Gastrocnemius medialis (tissue), 4 donors: ENCODE measurements at regions not wholly inside any gene's neighbourhood (a gene's known extent, or its start where the extent isn't known, plus 50 kb on each side); places are given as distances from the start of the nearest gene placed in this dataset.

Source experiments
- ATAC-seq, 2 donors: fragments of 150-250 bp; one replicate each; pipeline ENCODE4 v1.9.1; 2016
- DNase-seq, 2 donors: peaks; one replicate each; pipeline ENCODE4 v3.0.0-alpha.2; 2019
- H3K27ac ChIP-seq, 4 donors: fragments of 200-600 bp; sonication (generic); 1 replicate in 1 of 4; 2 replicates in 3 of 4; pipeline ENCODE4 v1.5.1; 2016 to 2018; ENCODE audit warnings: mild to moderate bottlenecking in 2 of 4, moderate library complexity in 1 of 4
- H3K27me3 ChIP-seq, 3 donors: fragments of 200-600 bp; sonication (generic) in 2 of 3; 1 replicate in 1 of 3; 2 replicates in 2 of 3; pipeline versions ENCODE4 v1.5.1 to v1.6.0; 2016 to 2019; ENCODE audit warnings: mild to moderate bottlenecking in 1 of 3, moderate library complexity in 1 of 3
- H3K36me3 ChIP-seq, 2 donors: fragments of 200-600 bp; sonication (generic) in 1 of 2; one replicate each; pipeline ENCODE4 v1.5.1; 2017 to 2018
- H3K4me1 ChIP-seq, 2 donors: fragments of 200-600 bp; sonication (generic) in 1 of 2; one replicate each; pipeline ENCODE4 v1.5.1; 2016 to 2017; ENCODE audit warnings: mild to moderate bottlenecking in 2 of 2
- H3K4me3 ChIP-seq, 4 donors: fragments of 200-600 bp; sonication (generic) in 3 of 4; 1 replicate in 1 of 4; 2 replicates in 3 of 4; pipeline ENCODE4 v1.5.1; 2016 to 2019; ENCODE audit warnings: mild to moderate bottlenecking in 2 of 4
- H3K9me3 ChIP-seq, 3 donors: fragments of 200-600 bp; sonication (generic) in 2 of 3; 1 replicate in 1 of 3; 2 replicates in 2 of 3; pipeline ENCODE4 v1.5.1; 2016 to 2019
- CTCF ChIP-seq, 5 experiments: fragments of 450-650 bp in 3 of 5; fragments of 200-600 bp in 2 of 5; sonication (generic) in 2 of 5; IDR thresholded peaks in 4 of 5; conservative IDR thresholded peaks in 1 of 5; 1 replicate in 4 of 5; 2 replicates in 1 of 5; pipeline ENCODE4 v1.5.1; 2016 to 2019; ENCODE audit warnings: antibody characterized with exemption in 5 of 5, mild to moderate bottlenecking in 3 of 5, moderate library complexity in 3 of 5
- POLR2A ChIP-seq, 2 donors: fragments of 450-650 bp; IDR thresholded peaks; one replicate each; pipeline ENCODE4 v1.6.1; 2017; ENCODE audit warnings: antibody characterized with exemption in 2 of 2, mild to moderate bottlenecking in 2 of 2, moderate library complexity in 2 of 2
- in situ Hi-C, 4 donors: fragments of 200-750 bp; cut with MboI; loops; one replicate each; pipeline versions ENCODE4 v1.15.0 to v1.8.0; 2017; ENCODE audit warnings: low sequenced_read_pairs in 4 of 4
- intact Hi-C: fragments of 100-400 bp; cut with DNase I; formaldehyde crosslinking; loops from one replicate; pipeline ENCODE4 v1.15.1; 2023; ENCODE audit warnings: low total_unique reads

GRCh38 chr2:201956361-201956760 lies 77.3 kb upstream of the FZD7 start:
- no peaks in the 10 kb centered on the region for H3K27me3 ChIP-seq
- peak in 1 of 2 donors; percentile 40 for ATAC-seq
- TF ChIP-seq POLR2A (IDR thresholded peaks at IDR 0.05) = no peak
- no peak for TF ChIP-seq CTCF (IDR thresholded peaks at IDR 0.05 in 4 of 5, conservative IDR thresholded peaks at IDR 0.05 in 1 of 5)
- intact Hi-C loops = no loop called here
- no peak overlapping the region for H3K4me3 ChIP-seq
- in situ Hi-C loops = no loop called here
- no peaks in the 10 kb centered on the region for H3K36me3 ChIP-seq
- peaks cover 10 to 36% of the 10 kb centered on the region in 2 donors for H3K4me1 ChIP-seq
- H3K9me3 ChIP-seq = no peaks in the 10 kb centered on the region
- peak in 1 of 2 donors; percentile 35 for DNase-seq
- H3K27ac ChIP-seq = peak overlapping the region; percentile 9 to 59 (median 28)

- in situ Hi-C loops (no loop called here), intact Hi-C loops (no loop called here)
- peaks cover 5 to 30% of the 10 kb centered on the region in 2 donors for H3K4me1 ChIP-seq
- no peak overlapping the region for H3K27ac ChIP-seq
- H3K4me3 ChIP-seq = no peak overlapping the region
- no peaks in the 10 kb centered on the region for H3K9me3 ChIP-seq
- no peaks in the 10 kb centered on the region for H3K27me3 ChIP-seq
- H3K36me3 ChIP-seq = no peaks in the 10 kb centered on the region
- DNase-seq (no peak), ATAC-seq (no peak)
- TF ChIP-seq POLR2A (IDR thresholded peaks at IDR 0.05) = no peak
- no peak for TF ChIP-seq CTCF (IDR thresholded peaks at IDR 0.05 in 4 of 5, conservative IDR thresholded peaks at IDR 0.05 in 1 of 5)
Observed at GRCh38 chr2:201957091-201957490, 76.6 kb upstream of the FZD7 start.

- Histone ChIP-seq H3K27ac (no peak overlapping the region), H3K36me3 (no peaks in the 10 kb centered on the region), H3K27me3 (no peaks in the 10 kb centered on the region), H3K4me3 (no peak overlapping the region), H3K9me3 (no peaks in the 10 kb centered on the region), H3K4me1 (peaks cover 5 to 17% of the 10 kb centered on the region in 2 donors)
- no peak for ATAC-seq
- no peak for DNase-seq
- intact Hi-C loops = no loop called here
- in situ Hi-C loops = no loop called here
- no peak for TF ChIP-seq CTCF (IDR thresholded peaks at IDR 0.05 in 4 of 5, conservative IDR thresholded peaks at IDR 0.05 in 1 of 5)
- no peak for TF ChIP-seq POLR2A (IDR thresholded peaks at IDR 0.05)
Observed at GRCh38 chr2:201959198-201959597, 74.5 kb upstream of the FZD7 start.

- intact Hi-C loops = loop anchor here (10.0 kb wide), 1 partner anchor 135 kb away; no protein-coding TSS in a partner anchor
- Histone ChIP-seq H3K27me3 (no peaks in the 10 kb centered on the region), H3K9me3 (no peaks in the 10 kb centered on the region), H3K4me1 (peaks cover 5 to 15% of the 10 kb centered on the region in 2 donors), H3K27ac (no peak overlapping the region), H3K36me3 (no peaks in the 10 kb centered on the region), H3K4me3 (no peak overlapping the region)
- ATAC-seq (no peak), DNase-seq (no peak)
- TF ChIP-seq CTCF (IDR thresholded peaks at IDR 0.05 in 4 of 5, conservative IDR thresholded peaks at IDR 0.05 in 1 of 5) (no peak), POLR2A (IDR thresholded peaks at IDR 0.05) (no peak)
- in situ Hi-C loops = no loop called here
Observed at GRCh38 chr2:201959626-201960025, 74.0 kb upstream of the FZD7 start.

GRCh38 chr2:201960305-201960704 lies 73.3 kb upstream of the FZD7 start:
- intact Hi-C loops (loop anchor here (10.0 kb wide), 1 partner anchor 134 kb away; no protein-coding TSS in a partner anchor), in situ Hi-C loops (no loop called here)
- ATAC-seq (no peak), DNase-seq (no peak)
- peaks cover 5 to 15% of the 10 kb centered on the region in 2 donors for H3K4me1 ChIP-seq
- TF ChIP-seq POLR2A (IDR thresholded peaks at IDR 0.05) = no peak
- TF ChIP-seq CTCF (IDR thresholded peaks at IDR 0.05 in 4 of 5, conservative IDR thresholded peaks at IDR 0.05 in 1 of 5) = no peak
- no peaks in the 10 kb centered on the region for H3K36me3 ChIP-seq
- no peak overlapping the region for H3K4me3 ChIP-seq
- no peaks in the 10 kb centered on the region for H3K27me3 ChIP-seq
- no peaks in the 10 kb centered on the region for H3K9me3 ChIP-seq
- H3K27ac ChIP-seq = no peak overlapping the region
